OCI-LY7 (cell line): ENCODE measurements at regions not wholly inside any gene's neighbourhood (a gene's known extent, or its start where the extent isn't known, plus 50 kb on each side); places are given as distances from the start of the nearest gene placed in this dataset.

Source experiments
- BruUV-seq: library from RNA; stranded (reverse); fragments of 400-500 nt; replicated peaks from 2 replicates; lab custom pipeline; 2021; lab: Mats Ljungman, UMichigan
- CTCF ChIA-PET: fragments of 300-600 bp; sonication (Branson Sonifier 250); formaldehyde crosslinking; loops from one replicate; lab custom pipeline; 2022; ENCODE audit warnings: antibody characterized with exemption; ENCODE audit not compliant: unreplicated experiment; lab: Charles Lee
- POLR2A ChIA-PET: fragments of 300-600 bp; sonication (Branson Sonifier 250); formaldehyde crosslinking; loops from one replicate; lab custom pipeline; 2022; ENCODE audit warnings: antibody characterized with exemption; lab: Charles Lee
- DNase-seq: peaks from one replicate; pipeline ENCODE4 v3.0.0-alpha.2; 2015; ENCODE audit warnings: low spot score
- H2AFZ ChIP-seq: fragments of 200-600 bp; sonication (generic), shearing (Covaris generic); 2 replicates; pipeline ENCODE4 v1.6.1; 2014; ENCODE audit warnings: mild to moderate bottlenecking, antibody characterized with exemption, low read length, moderate library complexity
- H3K27ac ChIP-seq: fragments of 200-600 bp; sonication (generic); 2 replicates; pipeline ENCODE4 v1.5.1; 2014; ENCODE audit warnings: mixed run types, low read depth, mild to moderate bottlenecking, moderate library complexity, low read length, inconsistent platforms; ENCODE audit not compliant: poor library complexity, severe bottlenecking
- H3K36me3 ChIP-seq: fragments of 200-600 bp; sonication (generic); 2 replicates; pipeline ENCODE4 v1.6.1; 2014; ENCODE audit warnings: mild to moderate bottlenecking, antibody characterized with exemption, low read length, moderate library complexity, mixed read lengths; ENCODE audit not compliant: insufficient read depth
- H3K4me1 ChIP-seq: fragments of 200-600 bp; sonication (generic); 2 replicates; pipeline ENCODE4 v1.5.1; 2014; ENCODE audit warnings: mild to moderate bottlenecking, low read length; ENCODE audit not compliant: insufficient read depth, poor library complexity, severe bottlenecking
- H3K4me2 ChIP-seq: fragments of 200-600 bp; sonication (generic); 2 replicates; pipeline ENCODE4 v1.6.1; 2014; ENCODE audit warnings: mild to moderate bottlenecking, low read length
- H3K4me3 ChIP-seq: fragments of 200-600 bp; sonication (generic); 2 replicates; pipeline ENCODE4 v1.5.1; 2014; ENCODE audit warnings: mild to moderate bottlenecking, low read depth, low read length; ENCODE audit not compliant: poor library complexity, severe bottlenecking
- H3K79me2 ChIP-seq: fragments of 200-600 bp; sonication (generic); 2 replicates; pipeline ENCODE4 v1.6.1; 2016; ENCODE audit warnings: low read depth, mild to moderate bottlenecking, low read length, moderate library complexity, mixed read lengths; ENCODE audit not compliant: insufficient read depth
- H3K9me2 ChIP-seq: fragments of 200-600 bp; sonication (generic); 2 replicates; pipeline ENCODE4 v1.6.1; 2016; ENCODE audit warnings: mild to moderate bottlenecking, low read length, mixed read lengths; ENCODE audit not compliant: insufficient read depth
- H3K9me3 ChIP-seq: fragments of 200-600 bp; sonication (generic); 2 replicates; pipeline ENCODE4 v1.6.1; 2014; ENCODE audit warnings: mild to moderate bottlenecking, mixed run types, low read length, mixed read lengths
- H4K20me1 ChIP-seq: fragments of 200-600 bp; sonication (generic); 2 replicates; pipeline ENCODE4 v1.6.1; 2014; ENCODE audit warnings: mild to moderate bottlenecking, antibody characterized with exemption, low read length, moderate library complexity, mixed read lengths; ENCODE audit not compliant: insufficient read depth
- EZH2phosphoT487 ChIP-seq: fragments of 200-600 bp; sonication (generic); IDR thresholded peaks from 2 replicates; pipeline ENCODE4 v1.6.1; 2018; ENCODE audit warnings: low read depth, borderline replicate concordance, mild to moderate bottlenecking, mixed run types, antibody characterized with exemption, low read length, moderate library complexity, mixed read lengths
- intact Hi-C: fragments of 100-400 bp; cut with micrococcal nuclease; formaldehyde crosslinking; loops from one replicate; pipeline ENCODE4 v1.10.0; 2022; ENCODE audit not compliant: unreplicated experiment
- TF ChIP-seq, protein P1 (sequence below): fragments of 200-600 bp; sonication (generic); conservative IDR thresholded peaks from 2 replicates; pipeline ENCODE4 v1.5.1; 2014; ENCODE audit warnings: mild to moderate bottlenecking, antibody characterized with exemption, low read length, moderate library complexity, mixed read lengths

DNA sequence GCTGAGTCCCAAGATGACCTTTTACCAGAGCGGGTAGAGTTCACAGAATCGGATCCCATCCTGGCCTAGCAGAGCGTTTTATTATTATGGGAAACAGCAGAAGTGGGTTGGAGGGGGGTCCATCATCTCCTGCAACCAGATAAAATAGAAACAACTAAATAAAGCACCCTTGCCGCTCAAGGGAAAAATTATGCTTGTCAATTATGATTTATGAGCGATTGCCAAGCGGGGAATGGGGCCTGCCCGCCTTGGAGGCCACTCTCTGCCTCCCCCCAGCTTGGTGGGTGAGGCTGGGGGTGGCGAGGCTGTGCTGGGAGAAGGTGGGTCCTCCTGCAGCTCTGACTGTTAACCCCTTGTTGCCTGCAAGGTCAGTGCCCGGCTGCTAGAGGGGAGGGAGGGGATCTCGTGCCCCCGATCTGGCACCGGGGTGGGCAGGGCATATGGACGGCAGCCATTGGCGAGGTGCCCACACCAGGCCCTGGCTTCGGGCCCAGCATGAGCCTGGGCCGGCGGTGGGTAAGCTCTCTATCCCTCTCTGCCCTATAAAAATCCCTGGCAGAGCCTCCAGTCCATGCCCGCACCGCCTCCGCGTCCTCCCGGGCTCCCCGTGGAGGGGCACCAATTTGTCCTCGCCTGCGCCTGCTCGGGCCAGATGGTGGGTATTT lies 129.1 kb downstream of the URI1 start:
- no TSS peak for BruUV-seq

DNA sequence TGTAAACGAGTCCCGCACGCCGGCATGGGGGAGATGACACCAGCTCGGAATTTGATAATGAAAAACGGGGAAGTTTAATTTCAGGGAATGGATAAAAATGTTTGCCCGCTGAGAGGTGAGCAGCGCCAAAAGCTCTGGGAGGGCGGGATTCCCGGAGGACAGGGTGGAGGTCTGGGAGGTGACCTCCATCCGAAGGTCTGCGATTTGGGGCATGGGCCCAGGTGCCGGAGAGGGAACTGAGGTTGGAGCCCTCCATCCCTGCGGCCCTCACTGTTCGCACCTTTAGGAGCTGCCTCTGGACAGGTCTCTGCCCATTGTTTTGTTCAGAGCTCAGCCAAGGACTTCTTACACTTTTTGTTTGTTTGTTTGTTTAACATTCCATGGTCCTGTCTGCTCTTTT lies 129.8 kb downstream of the URI1 start:
- no peaks in the 10 kb centered on the region for H4K20me1 ChIP-seq
- CTCF ChIA-PET: interaction anchor here (0.5 kb wide), 1 partner anchor 234 kb away, joined by 4 read pairs; no protein-coding TSS in a partner anchor
- POLR2A ChIA-PET: no interaction called here
- H3K9me2 ChIP-seq: no peaks in the 10 kb centered on the region
- no peak overlapping the region for H2AFZ ChIP-seq
- BruUV-seq: no TSS peak
- TF ChIP-seq, protein P1, sequence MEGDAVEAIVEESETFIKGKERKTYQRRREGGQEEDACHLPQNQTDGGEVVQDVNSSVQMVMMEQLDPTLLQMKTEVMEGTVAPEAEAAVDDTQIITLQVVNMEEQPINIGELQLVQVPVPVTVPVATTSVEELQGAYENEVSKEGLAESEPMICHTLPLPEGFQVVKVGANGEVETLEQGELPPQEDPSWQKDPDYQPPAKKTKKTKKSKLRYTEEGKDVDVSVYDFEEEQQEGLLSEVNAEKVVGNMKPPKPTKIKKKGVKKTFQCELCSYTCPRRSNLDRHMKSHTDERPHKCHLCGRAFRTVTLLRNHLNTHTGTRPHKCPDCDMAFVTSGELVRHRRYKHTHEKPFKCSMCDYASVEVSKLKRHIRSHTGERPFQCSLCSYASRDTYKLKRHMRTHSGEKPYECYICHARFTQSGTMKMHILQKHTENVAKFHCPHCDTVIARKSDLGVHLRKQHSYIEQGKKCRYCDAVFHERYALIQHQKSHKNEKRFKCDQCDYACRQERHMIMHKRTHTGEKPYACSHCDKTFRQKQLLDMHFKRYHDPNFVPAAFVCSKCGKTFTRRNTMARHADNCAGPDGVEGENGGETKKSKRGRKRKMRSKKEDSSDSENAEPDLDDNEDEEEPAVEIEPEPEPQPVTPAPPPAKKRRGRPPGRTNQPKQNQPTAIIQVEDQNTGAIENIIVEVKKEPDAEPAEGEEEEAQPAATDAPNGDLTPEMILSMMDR: no peak
- TF ChIP-seq EZH2phosphoT487: no peak
- H3K4me2 ChIP-seq: no peak overlapping the region
- no peaks in the 10 kb centered on the region for H3K9me3 ChIP-seq
- H3K27ac ChIP-seq: no peak overlapping the region
- peaks cover 5% of the 10 kb centered on the region for H3K4me1 ChIP-seq
- no peak overlapping the region for H3K4me3 ChIP-seq
- no peak for DNase-seq
- no peaks in the 10 kb centered on the region for H3K79me2 ChIP-seq
- H3K36me3 ChIP-seq: no peaks in the 10 kb centered on the region
- intact Hi-C loops: no loop called here

More for the DNA sequence above, 129.1 kb downstream of the URI1 start:
- Histone ChIP-seq H4K20me1 (no peaks in the 10 kb centered on the region), H3K9me3 (no peaks in the 10 kb centered on the region), H3K79me2 (no peaks in the 10 kb centered on the region), H3K4me2 (no peak overlapping the region), H3K9me2 (no peaks in the 10 kb centered on the region), H3K4me1 (peaks cover 13% of the 10 kb centered on the region), H3K27ac (no peak overlapping the region), H3K4me3 (no peak overlapping the region), H2AFZ (no peak overlapping the region), H3K36me3 (no peaks in the 10 kb centered on the region)
- TF ChIP-seq, protein P1: no peak
- no peak for TF ChIP-seq EZH2phosphoT487
- intact Hi-C loops: no loop called here
- ChIA-PET POLR2A (no interaction called here), CTCF (no interaction called here)
- DNase-seq: no peak

DNA sequence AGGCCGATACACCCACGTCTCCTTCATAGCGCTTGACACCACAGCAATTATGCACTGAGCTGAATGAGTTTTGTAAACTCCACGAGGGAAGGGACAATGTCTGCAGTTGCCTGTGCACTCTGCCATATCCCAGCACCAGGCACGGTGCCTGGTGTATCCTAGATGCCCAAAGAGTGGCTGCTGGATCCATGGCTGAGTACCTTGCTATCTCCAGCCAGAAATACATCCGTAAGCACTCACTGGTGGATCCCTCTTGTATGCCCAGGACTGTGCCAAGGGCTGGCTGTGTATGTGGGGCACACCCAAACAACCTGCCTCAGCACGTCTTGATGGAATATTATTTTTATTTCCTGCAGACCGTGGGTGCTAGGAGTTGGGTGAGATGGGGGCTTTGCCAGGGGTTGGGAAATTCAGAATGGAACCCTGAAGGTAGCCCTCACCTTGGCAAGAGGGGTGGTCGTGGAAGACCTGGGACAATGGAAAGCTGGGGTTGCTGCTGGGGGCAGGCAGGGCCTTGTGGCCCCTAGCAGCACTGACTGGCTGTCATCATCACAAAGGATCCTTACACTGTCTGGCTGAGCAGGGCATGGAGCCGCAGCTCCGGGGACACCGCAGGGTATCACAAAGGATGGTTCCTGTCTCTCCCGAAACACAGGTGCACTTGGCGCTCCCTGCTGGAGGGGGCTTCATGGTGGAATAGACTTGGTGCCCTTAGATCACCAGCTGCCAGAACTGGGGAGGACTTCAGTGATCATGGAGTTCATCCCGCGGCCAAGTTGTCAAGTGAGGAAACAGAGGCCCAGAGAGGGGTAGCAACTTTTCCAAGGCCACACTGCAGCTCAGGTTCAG lies 131.3 kb downstream of the URI1 start:
- DNase-seq: no peak
- TF ChIP-seq, protein P1: no peak
- no peak for TF ChIP-seq EZH2phosphoT487
- no peak overlapping the region for H3K4me2 ChIP-seq
- no peaks in the 10 kb centered on the region for H3K79me2 ChIP-seq
- H3K27ac ChIP-seq: no peak overlapping the region
- H3K9me2 ChIP-seq: no peaks in the 10 kb centered on the region
- intact Hi-C loops: no loop called here
- no TSS peak for BruUV-seq
- CTCF ChIA-PET: no interaction called here
- no peaks in the 10 kb centered on the region for H3K9me3 ChIP-seq
- no peaks in the 10 kb centered on the region for H4K20me1 ChIP-seq
- H3K36me3 ChIP-seq: no peaks in the 10 kb centered on the region
- H3K4me3 ChIP-seq: no peak overlapping the region
- POLR2A ChIA-PET: interaction anchor here (0.6 kb wide), 1 partner anchor 12 kb away, joined by 3 read pairs; no protein-coding TSS in a partner anchor
- no peaks in the 10 kb centered on the region for H3K4me1 ChIP-seq
- no peak overlapping the region for H2AFZ ChIP-seq
